HG03575 (cell line): ENCODE measurements at regions not wholly inside any gene's neighbourhood (a gene's known extent, or its start where the extent isn't known, plus 50 kb on each side); places are given as distances from the start of the nearest gene placed in this dataset.

ENCODE experiments used
- ATAC-seq: cut with Tn5 transposase; IDR thresholded peaks from one replicate; pipeline ENCODE4 v1.9.1; 2021; ENCODE audit not compliant: unreplicated experiment, insufficient number of reproducible peaks, low FRiP score; ENCODE audit errors: extremely low read depth

GRCh38 chr22:49146511-49146910 lies 681.2 kb downstream of the BRD1 start:
- no peak for ATAC-seq

- no peak for ATAC-seq
Measured at GRCh38 chr22:49143812-49144211, 683.9 kb downstream of the BRD1 start.

- ATAC-seq, result no peak
Measured at GRCh38 chr22:49142891-49143290, 684.8 kb downstream of the BRD1 start.

GRCh38 chr22:49142296-49142695 lies 685.4 kb downstream of the BRD1 start:
- no peak for ATAC-seq

- no peak for ATAC-seq
Measured at GRCh38 chr22:49141761-49142160, 685.9 kb downstream of the BRD1 start.

GRCh38 chr22:49140911-49141665 lies 686.6 kb downstream of the BRD1 start:
- no peak for ATAC-seq

- no peak for ATAC-seq
Measured at GRCh38 chr22:49139492-49140151, 688.1 kb downstream of the BRD1 start.

GRCh38 chr22:49138250-49138790 lies 689.4 kb downstream of the BRD1 start:
- no peak for ATAC-seq

- no peak for ATAC-seq
Measured at GRCh38 chr22:49137206-49137840, 690.4 kb downstream of the BRD1 start.

- no peak for ATAC-seq
Measured at GRCh38 chr22:49136816-49137180, 690.9 kb downstream of the BRD1 start.

- no peak for ATAC-seq
Measured at GRCh38 chr22:49136041-49136815, 691.4 kb downstream of the BRD1 start.

- no peak for ATAC-seq
Measured at GRCh38 chr22:49134076-49134475, 693.6 kb downstream of the BRD1 start.

- no peak for ATAC-seq
Measured at GRCh38 chr22:49133541-49133940, 694.1 kb downstream of the BRD1 start.

GRCh38 chr22:49132009-49132408 lies 695.7 kb downstream of the BRD1 start:
- no peak for ATAC-seq

- no peak for ATAC-seq
Measured at GRCh38 chr22:49129736-49130135, 697.9 kb downstream of the BRD1 start.

GRCh38 chr22:49128874-49129273 lies 698.8 kb downstream of the BRD1 start:
- ATAC-seq, result no peak

GRCh38 chr22:49124608-49125007 lies 703.1 kb downstream of the BRD1 start:
- ATAC-seq, result no peak

- ATAC-seq, result no peak
Measured at GRCh38 chr22:49123621-49124192, 704.0 kb downstream of the BRD1 start.

GRCh38 chr22:49119551-49119952 lies 708.1 kb downstream of the BRD1 start:
- no peak for ATAC-seq
